Nephron (organoid): ENCODE measurements at regions not wholly inside any gene's neighbourhood (a gene's known extent, or its start where the extent isn't known, plus 50 kb on each side); places are given as distances from the start of the nearest gene placed in this dataset.
A peak's percentile ranks its signal among the peaks of the same experiment; 100 is the strongest.

Source experiments
- H3K27ac Mint-ChIP-seq, 3 experiments: 2 replicates each; pipeline ENCODE4 v1.8.0; 2020; ENCODE audit warnings: mixed read lengths in 3 of 3, mild to moderate bottlenecking in 2 of 3, moderate library complexity in 1 of 3
- H3K27me3 Mint-ChIP-seq: 2 replicates; pipeline ENCODE4 v1.8.0; 2021; ENCODE audit warnings: low read depth, mild to moderate bottlenecking, moderate library complexity, mixed read lengths
- H3K36me3 Mint-ChIP-seq: 2 replicates; pipeline ENCODE4 v1.8.0; 2020; ENCODE audit warnings: low read depth, mixed read lengths
- H3K4me1 Mint-ChIP-seq: 2 replicates; pipeline ENCODE4 v1.8.0; 2020; ENCODE audit warnings: mixed read lengths
- H3K4me3 Mint-ChIP-seq, 3 experiments: 2 replicates each; pipeline ENCODE4 v1.8.0; 2020; ENCODE audit warnings: mild to moderate bottlenecking in 3 of 3, mixed read lengths in 3 of 3, moderate library complexity in 2 of 3
- H3K9me3 Mint-ChIP-seq: 2 replicates; pipeline ENCODE4 v1.8.0; 2020; ENCODE audit warnings: mixed read lengths
- TF ChIP-seq, protein P1 (sequence below), 3 experiments: fragments of 200-600 bp; sonication (generic); IDR thresholded peaks; one replicate each; pipeline ENCODE4 v1.5.0; 2021; ENCODE audit warnings: antibody characterized with exemption in 3 of 3; ENCODE audit not compliant: unreplicated experiment in 3 of 3

- TF ChIP-seq, protein P1, sequence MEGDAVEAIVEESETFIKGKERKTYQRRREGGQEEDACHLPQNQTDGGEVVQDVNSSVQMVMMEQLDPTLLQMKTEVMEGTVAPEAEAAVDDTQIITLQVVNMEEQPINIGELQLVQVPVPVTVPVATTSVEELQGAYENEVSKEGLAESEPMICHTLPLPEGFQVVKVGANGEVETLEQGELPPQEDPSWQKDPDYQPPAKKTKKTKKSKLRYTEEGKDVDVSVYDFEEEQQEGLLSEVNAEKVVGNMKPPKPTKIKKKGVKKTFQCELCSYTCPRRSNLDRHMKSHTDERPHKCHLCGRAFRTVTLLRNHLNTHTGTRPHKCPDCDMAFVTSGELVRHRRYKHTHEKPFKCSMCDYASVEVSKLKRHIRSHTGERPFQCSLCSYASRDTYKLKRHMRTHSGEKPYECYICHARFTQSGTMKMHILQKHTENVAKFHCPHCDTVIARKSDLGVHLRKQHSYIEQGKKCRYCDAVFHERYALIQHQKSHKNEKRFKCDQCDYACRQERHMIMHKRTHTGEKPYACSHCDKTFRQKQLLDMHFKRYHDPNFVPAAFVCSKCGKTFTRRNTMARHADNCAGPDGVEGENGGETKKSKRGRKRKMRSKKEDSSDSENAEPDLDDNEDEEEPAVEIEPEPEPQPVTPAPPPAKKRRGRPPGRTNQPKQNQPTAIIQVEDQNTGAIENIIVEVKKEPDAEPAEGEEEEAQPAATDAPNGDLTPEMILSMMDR (IDR thresholded peaks at IDR 0.05; ENCODE audit: unreplicated experiment in 3 of 3): no peak
- Mint-ChIP-seq H3K27ac (no peak overlapping the region), H3K4me1 (no peaks in the 10 kb centered on the region), H3K36me3 (no peaks in the 10 kb centered on the region), H3K27me3 (no peaks in the 10 kb centered on the region), H3K4me3 (no peak overlapping the region), H3K9me3 (no peaks in the 10 kb centered on the region)
Observed at GRCh38 chr2:164134336-164134735, 398.5 kb upstream of the FIGN start.

GRCh38 chr2:164127971-164128527 lies 392.2 kb upstream of the FIGN start:
- TF ChIP-seq, protein P1 (IDR thresholded peaks at IDR 0.05; ENCODE audit: unreplicated experiment in 3 of 3): no peak
- Mint-ChIP-seq H3K36me3 (no peaks in the 10 kb centered on the region), H3K27me3 (no peaks in the 10 kb centered on the region), H3K4me1 (peaks cover 19% of the 10 kb centered on the region), H3K9me3 (no peaks in the 10 kb centered on the region), H3K27ac (peak overlapping the region; percentile 16 to 54 (median 43)), H3K4me3 (no peak overlapping the region)

GRCh38 chr2:164126960-164127660 lies 391.3 kb upstream of the FIGN start:
- Mint-ChIP-seq H3K9me3 (no peaks in the 10 kb centered on the region), H3K27ac (peak overlapping the region; percentile 16 to 54 (median 43)), H3K36me3 (no peaks in the 10 kb centered on the region), H3K27me3 (no peaks in the 10 kb centered on the region), H3K4me3 (no peak overlapping the region), H3K4me1 (peaks cover 19% of the 10 kb centered on the region)
- TF ChIP-seq, protein P1 (IDR thresholded peaks at IDR 0.05; ENCODE audit: unreplicated experiment in 3 of 3): peak; percentile 45 to 55 (median 45)

- Mint-ChIP-seq H3K36me3 (no peaks in the 10 kb centered on the region), H3K27me3 (no peaks in the 10 kb centered on the region), H3K4me3 (no peak overlapping the region), H3K9me3 (no peaks in the 10 kb centered on the region), H3K27ac (no peak overlapping the region), H3K4me1 (no peaks in the 10 kb centered on the region)
- TF ChIP-seq, protein P1 (IDR thresholded peaks at IDR 0.05; ENCODE audit: unreplicated experiment in 3 of 3): no peak
Observed at GRCh38 chr2:164115806-164116205, 380.0 kb upstream of the FIGN start.

DNA sequence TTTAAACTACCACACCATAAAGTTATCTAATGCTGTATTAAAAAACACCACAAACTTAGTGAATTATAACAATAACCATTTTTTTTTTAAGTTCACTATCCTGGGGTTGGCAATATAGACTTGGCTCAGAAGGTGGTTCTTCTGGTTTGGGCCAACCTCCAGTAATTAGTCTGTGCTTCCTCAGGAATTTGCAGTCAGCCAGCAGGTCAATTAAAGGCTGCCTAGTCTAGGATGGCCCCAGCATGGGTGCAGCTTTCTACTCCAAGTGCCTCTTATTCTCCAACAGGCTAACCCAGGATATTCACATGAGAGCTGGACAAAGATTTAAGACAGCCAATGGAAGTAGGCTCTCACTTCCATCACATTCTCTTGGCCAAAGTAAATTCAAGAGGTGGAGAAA lies 379.1 kb upstream of the FIGN start:
- no peak overlapping the region for H3K4me3 Mint-ChIP-seq
- H3K36me3 Mint-ChIP-seq: no peaks in the 10 kb centered on the region
- H3K9me3 Mint-ChIP-seq: no peaks in the 10 kb centered on the region
- no peaks in the 10 kb centered on the region for H3K27me3 Mint-ChIP-seq
- TF ChIP-seq, protein P1 (IDR thresholded peaks at IDR 0.05; ENCODE audit: unreplicated experiment in 3 of 3): no peak
- no peak overlapping the region for H3K27ac Mint-ChIP-seq
- H3K4me1 Mint-ChIP-seq: no peaks in the 10 kb centered on the region

DNA sequence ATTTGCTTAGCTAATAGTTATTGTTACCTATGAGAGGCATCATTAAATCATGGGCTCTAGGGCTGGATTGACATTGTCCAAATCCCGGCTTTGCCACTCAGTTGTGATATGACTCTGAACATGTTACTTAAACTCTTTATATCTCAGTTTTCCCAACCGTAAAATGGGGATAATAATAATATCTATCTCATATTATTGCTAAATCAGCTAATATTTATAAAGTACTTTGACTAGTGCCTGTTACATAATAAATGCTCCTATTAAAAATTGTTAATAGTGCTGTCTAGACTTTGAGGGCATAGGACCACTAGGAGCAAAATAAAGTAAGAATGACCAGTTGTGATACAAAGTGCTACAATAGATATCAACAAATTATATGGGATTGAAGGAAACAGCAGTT lies 376.3 kb upstream of the FIGN start:
- H3K9me3 Mint-ChIP-seq: no peaks in the 10 kb centered on the region
- peaks cover 4% of the 10 kb centered on the region for H3K27me3 Mint-ChIP-seq
- H3K27ac Mint-ChIP-seq: no peak overlapping the region
- H3K4me3 Mint-ChIP-seq: no peak overlapping the region
- H3K36me3 Mint-ChIP-seq: no peaks in the 10 kb centered on the region
- H3K4me1 Mint-ChIP-seq: no peaks in the 10 kb centered on the region
- TF ChIP-seq, protein P1 (IDR thresholded peaks at IDR 0.05; ENCODE audit: unreplicated experiment in 3 of 3): no peak
